GM23338 (cell line): ENCODE measurements at regions not wholly inside any gene's neighbourhood (a gene's known extent, or its start where the extent isn't known, plus 50 kb on each side); places are given as distances from the start of the nearest gene placed in this dataset.

Experiments used
- ATAC-seq: fragments of 200-7000 bp; cut with Tn5 transposase; 3 replicates; pipeline ENCODE4 v1.9.1; 2020
- DNase-seq: peaks from one replicate; pipeline ENCODE4 v3.0.0-alpha.2; 2015; ENCODE audit warnings: low spot score
- H2AFZ ChIP-seq: fragments of 200-600 bp; sonication (generic); 2 replicates; pipeline ENCODE4 v1.8.0; 2016; ENCODE audit warnings: antibody characterized with exemption, mild to moderate bottlenecking, moderate library complexity
- H3F3A ChIP-seq: fragments of 200-600 bp; sonication (generic); replicated peaks from 2 replicates; pipeline ENCODE4 v1.8.0; 2017; ENCODE audit warnings: antibody characterized with exemption, mixed run types, low read depth
- H3K27ac ChIP-seq: fragments of 200-600 bp; sonication (generic); 2 replicates; pipeline ENCODE4 v1.6.1; 2016; ENCODE audit warnings: low read depth
- H3K27me3 ChIP-seq: fragments of 200-600 bp; sonication (generic); 2 replicates; pipeline ENCODE4 v1.8.0; 2016; ENCODE audit warnings: mild to moderate bottlenecking, mixed run types, moderate library complexity; ENCODE audit not compliant: insufficient read depth
- H3K36me3 ChIP-seq: fragments of 200-600 bp; sonication (generic); 2 replicates; pipeline ENCODE4 v1.8.0; 2016; ENCODE audit warnings: mild to moderate bottlenecking; ENCODE audit not compliant: insufficient read depth
- H3K4me1 ChIP-seq: fragments of 200-600 bp; sonication (generic); 2 replicates; pipeline ENCODE4 v1.8.0; 2016; ENCODE audit warnings: mild to moderate bottlenecking, moderate library complexity; ENCODE audit not compliant: insufficient read depth
- H3K4me2 ChIP-seq: fragments of 200-600 bp; sonication (generic); 2 replicates; pipeline ENCODE4 v1.7.1; 2017; ENCODE audit warnings: mixed run types
- H3K4me3 ChIP-seq: fragments of 200-600 bp; sonication (generic); 2 replicates; pipeline ENCODE4 v1.6.1; 2016; ENCODE audit warnings: mixed run types
- H3K79me2 ChIP-seq: fragments of 200-600 bp; sonication (generic); replicated peaks from 2 replicates; pipeline ENCODE4 v1.8.0; 2017; ENCODE audit warnings: mild to moderate bottlenecking; ENCODE audit not compliant: insufficient read depth
- H3K9me2 ChIP-seq: fragments of 200-600 bp; sonication (generic); 2 replicates; pipeline ENCODE4 v1.8.0; 2017; ENCODE audit not compliant: insufficient read depth
- H4K20me1 ChIP-seq: fragments of 200-600 bp; sonication (generic); replicated peaks from 2 replicates; pipeline ENCODE4 v1.8.0; 2017; ENCODE audit warnings: mild to moderate bottlenecking; ENCODE audit not compliant: insufficient read depth
- H3K27ac Mint-ChIP-seq: 2 replicates; pipeline ENCODE4 v1.8.0; 2020; ENCODE audit warnings: inconsistent platforms, mild to moderate bottlenecking, moderate library complexity, mixed read lengths
- H3K27me3 Mint-ChIP-seq: 3 replicates; pipeline ENCODE4 v1.8.0; 2022; ENCODE audit warnings: low read depth, mild to moderate bottlenecking, moderate library complexity, mixed read lengths, inconsistent platforms; ENCODE audit not compliant: insufficient read depth, poor library complexity
- H3K36me3 Mint-ChIP-seq: 3 replicates; pipeline ENCODE4 v1.8.0; 2021; ENCODE audit warnings: low read depth, mild to moderate bottlenecking, inconsistent platforms, moderate library complexity, mixed read lengths
- H3K4me1 Mint-ChIP-seq: 3 replicates; pipeline ENCODE4 v1.8.0; 2020; ENCODE audit warnings: mild to moderate bottlenecking, inconsistent platforms, mixed read lengths
- H3K4me3 Mint-ChIP-seq: 3 replicates; pipeline ENCODE4 v1.8.0; 2021; ENCODE audit warnings: moderate library complexity, mild to moderate bottlenecking, inconsistent platforms, mixed read lengths
- H3K9me3 Mint-ChIP-seq: 3 replicates; pipeline ENCODE4 v1.8.0; 2020; ENCODE audit warnings: moderate library complexity, mild to moderate bottlenecking, inconsistent platforms, mixed read lengths
- CREB1 ChIP-seq: fragments of 250-450 bp; sonication (Bioruptor Pico); IDR thresholded peaks from 2 replicates; pipeline ENCODE4 v1.5.0; 2020; ENCODE audit warnings: low read depth, mild to moderate bottlenecking, moderate library complexity
- CTCF ChIP-seq, 2 experiments: fragments of 200-600 bp in 1 of 2; sonication (generic) in 1 of 2; conservative IDR thresholded peaks; 2 replicates each; pipeline versions ENCODE4 v1.5.1 to v1.6.1; 2016 to 2017; ENCODE audit warnings: antibody characterized with exemption in 2 of 2, low read depth in 2 of 2, mild to moderate bottlenecking in 2 of 2, moderate library complexity in 1 of 2
- ETS1 ChIP-seq: IDR thresholded peaks from 2 replicates; pipeline ENCODE4 v1.6.1; 2016; ENCODE audit warnings: antibody characterized with exemption
- EZH2 ChIP-seq: fragments of 200-600 bp; sonication (generic); IDR thresholded peaks from one replicate; pipeline ENCODE4 v1.8.0; 2017; ENCODE audit warnings: antibody characterized with exemption, mild to moderate bottlenecking, low read depth; ENCODE audit not compliant: unreplicated experiment
- EZH2phosphoT487 ChIP-seq: fragments of 200-600 bp; sonication (generic); IDR thresholded peaks from one replicate; pipeline ENCODE4 v1.8.1; 2018; ENCODE audit warnings: antibody characterized with exemption; ENCODE audit not compliant: unreplicated experiment
- JUNB ChIP-seq: IDR thresholded peaks from one replicate; pipeline ENCODE4 v1.6.1; 2016; ENCODE audit warnings: antibody characterized with exemption; ENCODE audit not compliant: unreplicated experiment
- NANOG ChIP-seq: IDR thresholded peaks from 2 replicates; pipeline ENCODE4 v1.6.1; 2016; ENCODE audit warnings: antibody characterized with exemption, borderline replicate concordance
- POLR2AphosphoS5 ChIP-seq: IDR thresholded peaks from 2 replicates; pipeline ENCODE4 v1.6.1; 2016; ENCODE audit warnings: antibody characterized with exemption, low read depth
- REST ChIP-seq: IDR thresholded peaks from one replicate; pipeline ENCODE4 v1.6.1; 2018; ENCODE audit warnings: antibody characterized with exemption; ENCODE audit not compliant: unreplicated experiment
- STAT1 ChIP-seq: IDR thresholded peaks from one replicate; pipeline ENCODE4 v1.6.1; 2016; ENCODE audit warnings: antibody characterized with exemption; ENCODE audit not compliant: unreplicated experiment
- ZNF114 ChIP-seq: fragments of 250-450 bp; sonication (Bioruptor Pico); IDR thresholded peaks from 2 replicates; pipeline ENCODE4 v1.5.0; 2020; ENCODE audit warnings: mild to moderate bottlenecking, moderate library complexity
- ZNF331 ChIP-seq: fragments of 250-450 bp; sonication (Bioruptor Pico); IDR thresholded peaks from 2 replicates; pipeline ENCODE4 v1.5.0; 2020; ENCODE audit warnings: low read depth, mild to moderate bottlenecking, moderate library complexity
- ZNF462 ChIP-seq: fragments of 250-450 bp; sonication (Bioruptor Pico); IDR thresholded peaks from 2 replicates; pipeline ENCODE4 v1.5.0; 2020; ENCODE audit warnings: mild to moderate bottlenecking, moderate library complexity

- H3K27me3 Mint-ChIP-seq = peaks cover 4% of the 10 kb centered on the region
These were observed 60.7 kb upstream of the ARHGAP28 start for GRCh38 chr18:6668836-6669235.

More at GRCh38 chr18:6668836-6669235, 60.7 kb upstream of the ARHGAP28 start:
- H3K9me3 Mint-ChIP-seq = no peaks in the 10 kb centered on the region
- H3K4me1 Mint-ChIP-seq = no peaks in the 10 kb centered on the region
- H3K36me3 Mint-ChIP-seq = no peaks in the 10 kb centered on the region
- Histone ChIP-seq H3K27ac (no peak overlapping the region), H3K4me3 (no peak overlapping the region), H4K20me1 (no peaks in the 10 kb centered on the region), H3K4me1 (no peaks in the 10 kb centered on the region), H3K4me2 (no peak overlapping the region), H3K36me3 (no peaks in the 10 kb centered on the region), H3K27me3 (no peaks in the 10 kb centered on the region), H2AFZ (no peak overlapping the region), H3F3A (no peaks in the 10 kb centered on the region), H3K9me2 (0 out of 2 replicates have a peak, but pooled peaks cover 3% of the 10 kb centered on the region), H3K79me2 (no peaks in the 10 kb centered on the region)
- no peak overlapping the region for H3K4me3 Mint-ChIP-seq
- TF ChIP-seq ZNF114 (CRISPR knock-in tag) = no peak
- no peak for TF ChIP-seq ETS1
- no peak for TF ChIP-seq JUNB
- TF ChIP-seq CTCF (conservative IDR thresholded peaks at IDR 0.05; ENCODE audit: low read depth in 2 of 2) = no peak
- no peak for TF ChIP-seq NANOG
- TF ChIP-seq EZH2phosphoT487 = no peak
- TF ChIP-seq CREB1 (CRISPR knock-in tag) = no peak
- no peak for TF ChIP-seq REST
- TF ChIP-seq ZNF462 (CRISPR knock-in tag) = no peak
- TF ChIP-seq STAT1 = no peak
- TF ChIP-seq ZNF331 (CRISPR knock-in tag) = no peak
- no peak for TF ChIP-seq POLR2AphosphoS5
- no peak for TF ChIP-seq EZH2
- no peak for DNase-seq
- H3K27ac Mint-ChIP-seq = no peak overlapping the region
- ATAC-seq = no peak
